ENCODE measurements at regions not wholly inside any gene's neighbourhood (a gene's known extent, or its start where the extent isn't known, plus 50 kb on each side); places are given as distances from the start of the nearest gene placed in this dataset.
"Not testable (repeated sequence)": the region's sequence is repeated elsewhere in the genome, so short reads cannot be mapped to it uniquely, and the experiment has no call there.

- DNase-seq (ENCODE audit: low read depth, low spot score), result not testable (repeated sequence)
Observed at GRCh38 chr4:189733507-189733906, 207.2 kb upstream of the FRG1 start.

- DNase-seq (ENCODE audit: low read depth, low spot score), result not testable (repeated sequence)
Observed at GRCh38 chr4:189734648-189735267, 205.9 kb upstream of the FRG1 start.

- DNase-seq (ENCODE audit: low read depth, low spot score), result not testable (repeated sequence)
Observed at GRCh38 chr4:189736656-189737055, 204.0 kb upstream of the FRG1 start.

GRCh38 chr4:189740118-189740517, 200.6 kb upstream of the FRG1 start:
- not testable (repeated sequence) for DNase-seq (ENCODE audit: low read depth, low spot score)

- DNase-seq (ENCODE audit: low read depth, low spot score), result no peak
Observed at GRCh38 chr4:189740873-189741272, 199.8 kb upstream of the FRG1 start.

- not testable (repeated sequence) for DNase-seq (ENCODE audit: low read depth, low spot score)
Observed at GRCh38 chr4:189753092-189753491, 187.6 kb upstream of the FRG1 start.

- DNase-seq (ENCODE audit: low read depth, low spot score), result no peak
Observed at GRCh38 chr4:189763583-189763982, 177.1 kb upstream of the FRG1 start.

- no peak for DNase-seq (ENCODE audit: low read depth, low spot score)
Observed at GRCh38 chr4:189765301-189765700, 175.4 kb upstream of the FRG1 start.

- no peak for DNase-seq (ENCODE audit: low read depth, low spot score)
Observed at GRCh38 chr4:189765736-189766135, 174.9 kb upstream of the FRG1 start.

GRCh38 chr4:189767941-189768340, 172.7 kb upstream of the FRG1 start:
- DNase-seq (ENCODE audit: low read depth, low spot score), result no peak

GRCh38 chr4:189769131-189769530, 171.5 kb upstream of the FRG1 start:
- no peak for DNase-seq (ENCODE audit: low read depth, low spot score)

GRCh38 chr4:189771696-189772361, 168.8 kb upstream of the FRG1 start:
- DNase-seq (ENCODE audit: low read depth, low spot score), result no peak

- DNase-seq (ENCODE audit: low read depth, low spot score), result no peak
Observed at GRCh38 chr4:189773909-189774308, 166.8 kb upstream of the FRG1 start.

- no peak for DNase-seq (ENCODE audit: low read depth, low spot score)
Observed at GRCh38 chr4:189779281-189779980, 161.2 kb upstream of the FRG1 start.

- DNase-seq (ENCODE audit: low read depth, low spot score), result no peak
Observed at GRCh38 chr4:189780391-189780790, 160.3 kb upstream of the FRG1 start.

GRCh38 chr4:189784651-189785050, 156.0 kb upstream of the FRG1 start:
- DNase-seq (ENCODE audit: low read depth, low spot score), result no peak

GRCh38 chr4:189785257-189785656, 155.4 kb upstream of the FRG1 start:
- no peak for DNase-seq (ENCODE audit: low read depth, low spot score)

- DNase-seq (ENCODE audit: low read depth, low spot score), result no peak
Observed at GRCh38 chr4:189786447-189786846, 154.2 kb upstream of the FRG1 start.

GRCh38 chr4:189787216-189788031, 153.2 kb upstream of the FRG1 start:
- no peak for DNase-seq (ENCODE audit: low read depth, low spot score)

- DNase-seq (ENCODE audit: low read depth, low spot score), result no peak
Observed at GRCh38 chr4:189792924-189793618, 147.6 kb upstream of the FRG1 start.

- DNase-seq (ENCODE audit: low read depth, low spot score), result no peak
Observed at GRCh38 chr4:189800545-189801088, 140.1 kb upstream of the FRG1 start.
